HepG2 (cell line): ENCODE measurements at regions not wholly inside any gene's neighbourhood (a gene's known extent, or its start where the extent isn't known, plus 50 kb on each side); places are given as distances from the start of the nearest gene placed in this dataset.

Experiments
- DZIP1 ChIP-seq: sonication (generic); formaldehyde crosslinking; IDR thresholded peaks from 2 replicates; pipeline ENCODE4 v1.5.0; 2020; ENCODE audit warnings: mild to moderate bottlenecking, missing genetic modification reagents
- NR2C2 ChIP-seq: sonication (generic); formaldehyde crosslinking; IDR thresholded peaks from 2 replicates; pipeline ENCODE4 v1.4.0; 2020; ENCODE audit warnings: missing genetic modification reagents, mild to moderate bottlenecking, moderate library complexity, borderline replicate concordance
- POLR2A ChIP-seq, 2 experiments: IDR thresholded peaks; 2 replicates each; pipeline ENCODE4 v1.6.1; 2011; ENCODE audit warnings: low read depth in 2 of 2, low read length in 2 of 2, mild to moderate bottlenecking in 1 of 2, moderate library complexity in 1 of 2; ENCODE audit not compliant: insufficient read depth in 1 of 2
- POLR2AphosphoS5 ChIP-seq: IDR thresholded peaks from 2 replicates; pipeline ENCODE4 v1.6.1; 2012; ENCODE audit warnings: low read depth, low read length
- RARG ChIP-seq: sonication (generic); formaldehyde crosslinking; IDR thresholded peaks from 2 replicates; pipeline ENCODE4 v1.4.0; 2020; ENCODE audit warnings: low read depth, mild to moderate bottlenecking, missing genetic modification reagents
- SIX4 ChIP-seq: sonication (generic); formaldehyde crosslinking; IDR thresholded peaks from 2 replicates; pipeline ENCODE4 v1.4.0; 2020; ENCODE audit warnings: missing genetic modification reagents
- SMARCE1 ChIP-seq: fragments of 450-650 bp; IDR thresholded peaks from 2 replicates; pipeline ENCODE4 v1.6.1; 2017; ENCODE audit warnings: borderline replicate concordance
- ZMAT3 ChIP-seq: sonication (generic); formaldehyde crosslinking; conservative IDR thresholded peaks from 2 replicates; pipeline ENCODE4 v1.7.0; 2021; ENCODE audit warnings: missing genetic modification reagents
- ZNF782 ChIP-seq: sonication (generic); formaldehyde crosslinking; IDR thresholded peaks from 2 replicates; pipeline ENCODE4 v1.4.0; 2020; ENCODE audit warnings: missing genetic modification reagents, mild to moderate bottlenecking, borderline replicate concordance

GRCh38 chr4:84099599-84099998 is 399.5 kb downstream of the NKX6-1 start:
- TF ChIP-seq DZIP1 (CRISPR knock-in tag) (no peak), POLR2AphosphoS5 (no peak), RARG (CRISPR knock-in tag) (no peak), ZMAT3 (CRISPR knock-in tag) (no peak), NR2C2 (no peak), SMARCE1 (no peak), ZNF782 (CRISPR knock-in tag) (no peak), POLR2A (IDR thresholded peaks at IDR 0.05; ENCODE audit: insufficient read depth in 1 of 2, low read depth in 2 of 2, low read length in 2 of 2) (no peak), SIX4 (CRISPR knock-in tag) (no peak)
